Bronchial epithelial cell (primary cell): ENCODE measurements at regions not wholly inside any gene's neighbourhood (a gene's known extent, or its start where the extent isn't known, plus 50 kb on each side); places are given as distances from the start of the nearest gene placed in this dataset.

Source experiments
- DNase-seq: peaks from one replicate; pipeline ENCODE4 v3.0.0-alpha.2; 2010; ENCODE audit warnings: low read depth
- FAIRE-seq: peaks from 2 replicates; lab custom pipeline; 2011; peaks lifted over from hg19 to GRCh38; lab: Jason Lieb, UNC
- H3K27me3 ChIP-seq: 2 replicates; pipeline ENCODE4 v1.5.1; 2011; ENCODE audit warnings: low read length; ENCODE audit not compliant: control insufficient read depth, insufficient read depth
- H3K36me3 ChIP-seq: 2 replicates; pipeline ENCODE4 v1.5.1; 2011; ENCODE audit warnings: low read length; ENCODE audit not compliant: control insufficient read depth, insufficient read depth
- H3K4me3 ChIP-seq: 2 replicates; pipeline ENCODE4 v1.5.1; 2011; ENCODE audit warnings: mild to moderate bottlenecking, low read depth, low read length, control low read depth
- TF ChIP-seq, protein P1 (sequence below): IDR thresholded peaks from 2 replicates; pipeline ENCODE4 v1.5.1; 2011; ENCODE audit warnings: mild to moderate bottlenecking, moderate library complexity, low read length, control low read depth, inconsistent platforms; ENCODE audit not compliant: insufficient read depth, severe bottlenecking

GRCh38 chr1:244186372-244186771, 135.3 kb downstream of the ZBTB18 start:
- Histone ChIP-seq H3K36me3 (no peaks in the 10 kb centered on the region), H3K4me3 (no peak overlapping the region), H3K27me3 (no peaks in the 10 kb centered on the region)
- DNase-seq (no peak), FAIRE-seq (no peak)
- TF ChIP-seq, protein P1, sequence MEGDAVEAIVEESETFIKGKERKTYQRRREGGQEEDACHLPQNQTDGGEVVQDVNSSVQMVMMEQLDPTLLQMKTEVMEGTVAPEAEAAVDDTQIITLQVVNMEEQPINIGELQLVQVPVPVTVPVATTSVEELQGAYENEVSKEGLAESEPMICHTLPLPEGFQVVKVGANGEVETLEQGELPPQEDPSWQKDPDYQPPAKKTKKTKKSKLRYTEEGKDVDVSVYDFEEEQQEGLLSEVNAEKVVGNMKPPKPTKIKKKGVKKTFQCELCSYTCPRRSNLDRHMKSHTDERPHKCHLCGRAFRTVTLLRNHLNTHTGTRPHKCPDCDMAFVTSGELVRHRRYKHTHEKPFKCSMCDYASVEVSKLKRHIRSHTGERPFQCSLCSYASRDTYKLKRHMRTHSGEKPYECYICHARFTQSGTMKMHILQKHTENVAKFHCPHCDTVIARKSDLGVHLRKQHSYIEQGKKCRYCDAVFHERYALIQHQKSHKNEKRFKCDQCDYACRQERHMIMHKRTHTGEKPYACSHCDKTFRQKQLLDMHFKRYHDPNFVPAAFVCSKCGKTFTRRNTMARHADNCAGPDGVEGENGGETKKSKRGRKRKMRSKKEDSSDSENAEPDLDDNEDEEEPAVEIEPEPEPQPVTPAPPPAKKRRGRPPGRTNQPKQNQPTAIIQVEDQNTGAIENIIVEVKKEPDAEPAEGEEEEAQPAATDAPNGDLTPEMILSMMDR = no peak

- TF ChIP-seq, protein P1 = no peak
- no peak for FAIRE-seq
- H3K4me3 ChIP-seq = no peak overlapping the region
These were observed 136.2 kb downstream of the ZBTB18 start for GRCh38 chr1:244187310-244187709.

GRCh38 chr1:244191581-244191980, 140.5 kb downstream of the ZBTB18 start:
- H3K36me3 ChIP-seq = no peaks in the 10 kb centered on the region
- DNase-seq = no peak
- FAIRE-seq = no peak
- no peak overlapping the region for H3K4me3 ChIP-seq
- TF ChIP-seq, protein P1 = no peak
- H3K27me3 ChIP-seq = no peaks in the 10 kb centered on the region

More at GRCh38 chr1:244187310-244187709, 136.2 kb downstream of the ZBTB18 start:
- no peaks in the 10 kb centered on the region for H3K36me3 ChIP-seq
- no peak for DNase-seq
- no peaks in the 10 kb centered on the region for H3K27me3 ChIP-seq

DNA sequence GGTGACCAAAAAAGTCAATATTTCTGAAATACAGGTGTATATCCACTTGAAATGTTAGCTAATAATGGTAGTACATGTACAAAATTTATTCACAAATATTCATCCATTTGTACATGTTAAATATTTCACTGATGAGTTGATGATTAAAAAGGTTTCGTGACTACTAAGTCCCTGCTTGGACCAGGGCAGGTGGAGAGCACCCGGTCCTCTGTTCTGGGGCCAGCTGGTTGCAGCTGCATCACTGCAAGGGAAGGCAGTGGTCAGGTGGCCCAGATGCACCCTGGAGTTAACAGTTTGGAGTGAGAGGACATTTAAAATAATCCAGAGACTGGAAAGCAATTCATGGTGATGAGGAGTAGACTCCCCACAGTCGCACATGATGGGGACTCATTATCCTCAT, 141.2 kb downstream of the ZBTB18 start:
- TF ChIP-seq, protein P1 = no peak
- H3K36me3 ChIP-seq = no peaks in the 10 kb centered on the region
- FAIRE-seq = no peak
- no peak overlapping the region for H3K4me3 ChIP-seq
- H3K27me3 ChIP-seq = no peaks in the 10 kb centered on the region
- no peak for DNase-seq

DNA sequence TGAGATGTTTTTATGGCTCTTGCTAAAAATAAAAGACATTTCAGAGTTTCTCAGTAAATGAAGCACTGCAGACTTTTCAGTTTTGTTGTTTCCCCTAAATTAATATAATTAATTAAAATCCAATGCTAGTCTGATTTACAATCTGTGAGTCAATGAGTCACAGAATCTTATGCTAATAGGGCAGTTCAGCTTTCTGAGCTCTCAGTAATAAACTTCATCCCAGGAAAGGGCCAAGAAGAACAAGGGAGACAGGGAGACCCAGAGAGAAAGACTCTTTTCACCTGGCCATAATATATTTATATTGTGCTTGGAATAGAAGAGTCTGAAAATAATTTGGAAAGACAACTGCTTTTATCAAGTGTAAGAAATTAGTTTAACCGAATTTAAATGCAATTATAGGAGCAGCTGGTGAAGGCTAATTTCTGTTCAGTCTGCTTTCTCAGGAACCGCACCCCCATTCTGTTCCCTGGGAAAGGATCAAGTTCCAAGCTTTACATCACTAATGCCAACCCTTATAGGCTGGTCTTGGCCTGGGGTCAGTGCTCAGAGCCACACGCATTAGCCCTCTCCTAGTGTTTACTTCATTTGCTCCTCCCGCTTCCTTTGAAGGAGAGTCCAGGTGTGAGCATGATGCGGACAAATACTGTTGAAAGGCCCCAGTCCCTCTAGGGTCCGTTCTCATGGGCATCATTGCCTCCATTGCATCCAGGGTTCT, 145.6 kb downstream of the ZBTB18 start:
- H3K27me3 ChIP-seq = no peaks in the 10 kb centered on the region
- H3K4me3 ChIP-seq = no peak overlapping the region
- no peaks in the 10 kb centered on the region for H3K36me3 ChIP-seq
- FAIRE-seq (no peak), DNase-seq (no peak)
- TF ChIP-seq, protein P1 = no peak

GRCh38 chr1:244197851-244198375, 146.8 kb downstream of the ZBTB18 start:
- no peak overlapping the region for H3K4me3 ChIP-seq
- H3K27me3 ChIP-seq = no peaks in the 10 kb centered on the region
- TF ChIP-seq, protein P1 = no peak
- no peak for FAIRE-seq
- peak; percentile 87 for DNase-seq
- H3K36me3 ChIP-seq = no peaks in the 10 kb centered on the region
